Fibroblast of lung (primary cell): ENCODE measurements at regions not wholly inside any gene's neighbourhood (a gene's known extent, or its start where the extent isn't known, plus 50 kb on each side); places are given as distances from the start of the nearest gene placed in this dataset.

Experiments
- DNase-seq, 2 donors: peaks; one replicate each; pipeline versions ENCODE4 v3.0.0 to v3.0.0-alpha.2; 2010; ENCODE audit warnings: low read depth in 2 of 2
- H2AFZ ChIP-seq: 2 replicates; pipeline ENCODE4 v1.5.1; 2012; ENCODE audit warnings: low read length, control low read depth, inconsistent platforms
- H3K27ac ChIP-seq: 2 replicates; pipeline ENCODE4 v1.5.1; 2011; ENCODE audit warnings: low read length, control low read depth; ENCODE audit not compliant: insufficient read depth
- H3K27me3 ChIP-seq: 2 replicates; pipeline ENCODE4 v1.5.1; 2011; ENCODE audit warnings: mild to moderate bottlenecking, low read length; ENCODE audit not compliant: control insufficient read depth, insufficient read depth
- H3K36me3 ChIP-seq: 2 replicates; pipeline ENCODE4 v1.5.1; 2011; ENCODE audit warnings: low read length; ENCODE audit not compliant: control insufficient read depth, insufficient read depth
- H3K4me1 ChIP-seq: 2 replicates; pipeline ENCODE4 v1.5.1; 2011; ENCODE audit warnings: low read length; ENCODE audit not compliant: control insufficient read depth, insufficient read depth; ENCODE audit errors: extremely low read depth
- H3K4me2 ChIP-seq: 2 replicates; pipeline ENCODE4 v1.5.1; 2011; ENCODE audit warnings: low read length, control low read depth; ENCODE audit not compliant: insufficient read depth; ENCODE audit errors: extremely low read depth
- H3K4me3 ChIP-seq, 4 experiments: fragments of 200-600 bp in 1 of 4; sonication (generic) in 1 of 4; replicated peaks in 1 of 4; 2 replicates each; pipeline ENCODE4 v1.5.1; 2011 to 2016; ENCODE audit warnings: low read length in 4 of 4, low read depth in 3 of 4, mild to moderate bottlenecking in 3 of 4, control low read depth in 2 of 4, inconsistent platforms in 1 of 4, mixed read lengths in 1 of 4; ENCODE audit not compliant: insufficient read depth in 1 of 4; ENCODE audit errors: control extremely low read depth in 1 of 4
- H3K79me2 ChIP-seq: 2 replicates; pipeline ENCODE4 v1.5.1; 2012; ENCODE audit warnings: mild to moderate bottlenecking, low read length, inconsistent platforms; ENCODE audit not compliant: control insufficient read depth, insufficient read depth
- H3K9ac ChIP-seq: 2 replicates; pipeline ENCODE4 v1.5.1; 2011; ENCODE audit warnings: mild to moderate bottlenecking, low read length, control low read depth; ENCODE audit not compliant: insufficient read depth
- H3K9me3 ChIP-seq: 2 replicates; pipeline ENCODE4 v1.5.1; 2012; ENCODE audit warnings: low read depth, low read length; ENCODE audit not compliant: control insufficient read depth, insufficient read depth
- H4K20me1 ChIP-seq: 2 replicates; pipeline ENCODE4 v1.5.1; 2011; ENCODE audit warnings: low read length; ENCODE audit not compliant: control insufficient read depth, insufficient read depth; ENCODE audit errors: extremely low read depth
- EZH2 ChIP-seq: IDR thresholded peaks from 2 replicates; pipeline ENCODE4 v1.5.1; 2012; ENCODE audit warnings: low read length, control low read depth, mild to moderate bottlenecking; ENCODE audit errors: missing control alignments
- TF ChIP-seq, protein P1 (sequence below), 2 donors: IDR thresholded peaks in 1 of 2; conservative IDR thresholded peaks in 1 of 2; 1 replicate in 1 of 2; 2 replicates in 1 of 2; pipeline ENCODE4 v1.5.1; 2011 to 2012; ENCODE audit warnings: low read length in 2 of 2, control low read depth in 1 of 2, inconsistent platforms in 1 of 2, low read depth in 1 of 2, mild to moderate bottlenecking in 1 of 2

DNA sequence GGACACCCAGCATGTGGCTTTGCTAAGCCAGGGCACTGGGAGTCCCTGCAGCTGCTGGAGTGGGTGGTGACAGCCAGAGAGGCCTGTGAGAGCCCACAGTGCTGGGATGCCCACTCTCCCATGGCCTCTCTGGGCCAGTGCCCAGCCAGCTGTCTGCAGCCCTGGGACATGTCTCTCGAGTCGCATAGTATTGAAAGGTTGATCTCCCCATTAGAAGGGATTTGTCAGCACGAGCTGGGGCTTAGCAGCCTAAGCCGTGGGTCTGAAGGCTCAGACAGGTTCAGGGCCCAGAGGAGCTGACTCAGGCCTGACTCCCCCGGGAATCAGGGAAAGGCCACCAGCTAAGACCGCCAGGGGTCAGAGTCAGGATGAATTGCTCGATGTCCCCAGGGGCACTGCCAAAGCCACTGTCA lies 53.5 kb downstream of the FOXD2 start:
- no peak overlapping the region for H3K9ac ChIP-seq
- no peak overlapping the region for H3K27ac ChIP-seq
- H3K4me3 ChIP-seq: no peak overlapping the region
- no peak overlapping the region for H2AFZ ChIP-seq
- no peak for DNase-seq
- no peaks in the 10 kb centered on the region for H3K27me3 ChIP-seq
- H4K20me1 ChIP-seq: no peaks in the 10 kb centered on the region
- H3K36me3 ChIP-seq: no peaks in the 10 kb centered on the region
- H3K9me3 ChIP-seq: no peaks in the 10 kb centered on the region
- TF ChIP-seq, protein P1, sequence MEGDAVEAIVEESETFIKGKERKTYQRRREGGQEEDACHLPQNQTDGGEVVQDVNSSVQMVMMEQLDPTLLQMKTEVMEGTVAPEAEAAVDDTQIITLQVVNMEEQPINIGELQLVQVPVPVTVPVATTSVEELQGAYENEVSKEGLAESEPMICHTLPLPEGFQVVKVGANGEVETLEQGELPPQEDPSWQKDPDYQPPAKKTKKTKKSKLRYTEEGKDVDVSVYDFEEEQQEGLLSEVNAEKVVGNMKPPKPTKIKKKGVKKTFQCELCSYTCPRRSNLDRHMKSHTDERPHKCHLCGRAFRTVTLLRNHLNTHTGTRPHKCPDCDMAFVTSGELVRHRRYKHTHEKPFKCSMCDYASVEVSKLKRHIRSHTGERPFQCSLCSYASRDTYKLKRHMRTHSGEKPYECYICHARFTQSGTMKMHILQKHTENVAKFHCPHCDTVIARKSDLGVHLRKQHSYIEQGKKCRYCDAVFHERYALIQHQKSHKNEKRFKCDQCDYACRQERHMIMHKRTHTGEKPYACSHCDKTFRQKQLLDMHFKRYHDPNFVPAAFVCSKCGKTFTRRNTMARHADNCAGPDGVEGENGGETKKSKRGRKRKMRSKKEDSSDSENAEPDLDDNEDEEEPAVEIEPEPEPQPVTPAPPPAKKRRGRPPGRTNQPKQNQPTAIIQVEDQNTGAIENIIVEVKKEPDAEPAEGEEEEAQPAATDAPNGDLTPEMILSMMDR (conservative IDR thresholded peaks at IDR 0.05 in 1 of 2, IDR thresholded peaks at IDR 0.05 in 1 of 2; ENCODE audit: low read depth in 1 of 2, low read length in 2 of 2): no peak
- no peak for TF ChIP-seq EZH2
- no peak overlapping the region for H3K4me2 ChIP-seq
- no peaks in the 10 kb centered on the region for H3K79me2 ChIP-seq
- no peaks in the 10 kb centered on the region for H3K4me1 ChIP-seq

DNA sequence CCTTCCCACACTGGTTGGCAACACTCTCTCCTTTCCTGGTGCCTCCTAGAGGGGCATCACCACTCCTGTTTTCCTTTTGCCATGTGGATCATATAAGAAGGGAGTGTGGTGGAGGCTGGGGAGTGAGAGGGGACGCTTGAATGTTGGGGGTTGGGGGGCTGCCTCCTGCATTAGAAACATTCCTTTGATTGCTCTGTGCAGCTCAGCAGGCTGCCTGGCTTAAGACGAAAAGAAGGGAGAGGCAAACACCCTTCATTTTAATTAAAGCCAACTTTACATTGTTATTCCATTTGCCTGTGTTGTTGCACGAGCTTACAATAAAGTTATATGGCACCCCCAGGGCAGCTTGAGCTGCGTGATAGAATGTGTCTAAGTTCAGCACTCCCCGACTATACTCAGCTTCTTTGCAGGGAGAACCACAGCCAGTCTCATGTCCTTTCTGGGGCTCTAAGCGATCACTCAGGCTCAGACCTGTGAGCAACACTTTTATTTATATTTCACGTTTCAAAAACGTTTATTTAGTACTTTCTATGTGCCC lies 57.4 kb downstream of the FOXD2 start:
- no peaks in the 10 kb centered on the region for H3K79me2 ChIP-seq
- H3K4me1 ChIP-seq: no peaks in the 10 kb centered on the region
- no peak overlapping the region for H3K4me2 ChIP-seq
- no peaks in the 10 kb centered on the region for H3K9me3 ChIP-seq
- H3K9ac ChIP-seq: no peak overlapping the region
- no peak overlapping the region for H2AFZ ChIP-seq
- H3K36me3 ChIP-seq: no peaks in the 10 kb centered on the region
- no peaks in the 10 kb centered on the region for H4K20me1 ChIP-seq
- no peak for TF ChIP-seq EZH2
- TF ChIP-seq, protein P1 (conservative IDR thresholded peaks at IDR 0.05 in 1 of 2, IDR thresholded peaks at IDR 0.05 in 1 of 2; ENCODE audit: low read depth in 1 of 2, low read length in 2 of 2): no peak
- no peak for DNase-seq
- H3K4me3 ChIP-seq: no peak overlapping the region
- H3K27me3 ChIP-seq: no peaks in the 10 kb centered on the region
- no peak overlapping the region for H3K27ac ChIP-seq

GRCh38 chr1:47498551-47498950 lies 60.7 kb downstream of the FOXD2 start:
- no peak for DNase-seq
- no peaks in the 10 kb centered on the region for H3K36me3 ChIP-seq
- no peak overlapping the region for H2AFZ ChIP-seq
- no peaks in the 10 kb centered on the region for H3K79me2 ChIP-seq
- H3K27me3 ChIP-seq: no peaks in the 10 kb centered on the region
- TF ChIP-seq, protein P1 (conservative IDR thresholded peaks at IDR 0.05 in 1 of 2, IDR thresholded peaks at IDR 0.05 in 1 of 2; ENCODE audit: low read depth in 1 of 2, low read length in 2 of 2): no peak
- no peak for TF ChIP-seq EZH2
- no peaks in the 10 kb centered on the region for H3K4me1 ChIP-seq
- H4K20me1 ChIP-seq: no peaks in the 10 kb centered on the region
- H3K9me3 ChIP-seq: no peaks in the 10 kb centered on the region
- H3K4me3 ChIP-seq: no peak overlapping the region
- no peak overlapping the region for H3K4me2 ChIP-seq
- no peak overlapping the region for H3K9ac ChIP-seq
- H3K27ac ChIP-seq: no peak overlapping the region
